GM12878 (cell line): ENCODE measurements at regions not wholly inside any gene's neighbourhood (a gene's known extent, or its start where the extent isn't known, plus 50 kb on each side); places are given as distances from the start of the nearest gene placed in this dataset.

Experiments
- BHLHE40 ChIP-seq, 2 experiments: fragments of 450-650 bp in 1 of 2; IDR thresholded peaks; 2 replicates each; pipeline ENCODE4 v1.6.1; 2011 to 2017; ENCODE audit warnings: low read depth in 2 of 2, borderline replicate concordance in 1 of 2, improper control_type of control experiment in 1 of 2, low read length in 1 of 2, mild to moderate bottlenecking in 1 of 2
- CBX5 ChIP-seq: sonication (generic); IDR thresholded peaks from 2 replicates; pipeline ENCODE4 v1.6.1; 2016; ENCODE audit warnings: low read depth, moderate library complexity, mild to moderate bottlenecking, inconsistent platforms
- CEBPB ChIP-seq, 2 experiments: fragments of 150-350 bp in 1 of 2; IDR thresholded peaks; 2 replicates each; pipeline ENCODE4 v1.6.1; 2012 to 2014; ENCODE audit warnings: low read depth in 2 of 2, low read length in 2 of 2, borderline replicate concordance in 1 of 2, inconsistent platforms in 1 of 2
- CHD2 ChIP-seq: IDR thresholded peaks from 2 replicates; pipeline ENCODE4 v1.6.1; 2011; ENCODE audit warnings: low read depth, low read length, improper control_type of control experiment, borderline replicate concordance
- CREM ChIP-seq: IDR thresholded peaks from 2 replicates; pipeline ENCODE4 v1.6.1; 2014; ENCODE audit warnings: antibody characterized with exemption, low read depth
- EP300 ChIP-seq, 2 experiments: fragments of 150-350 bp in 1 of 2; IDR thresholded peaks; 2 replicates each; pipeline ENCODE4 v1.6.1; 2011 to 2012; ENCODE audit warnings: low read depth in 2 of 2, low read length in 2 of 2, borderline replicate concordance in 1 of 2, improper control_type of control experiment in 1 of 2, inconsistent platforms in 1 of 2; ENCODE audit not compliant: control insufficient read depth in 1 of 2
- GABPA ChIP-seq: IDR thresholded peaks from 2 replicates; pipeline ENCODE4 v1.6.1; 2014; ENCODE audit warnings: antibody characterized with exemption, low read depth, mild to moderate bottlenecking, inconsistent platforms
- JUND ChIP-seq: IDR thresholded peaks from 2 replicates; pipeline ENCODE4 v1.6.1; 2012; ENCODE audit warnings: low read depth, mild to moderate bottlenecking, low read length, improper control_type of control experiment, moderate library complexity
- POLR2AphosphoS5 ChIP-seq: IDR thresholded peaks from 2 replicates; pipeline ENCODE4 v1.6.1; 2011; ENCODE audit warnings: mild to moderate bottlenecking, low read length, inconsistent platforms
- ZNF274 ChIP-seq: IDR thresholded peaks from one replicate; pipeline ENCODE4 v1.8.0; 2011; ENCODE audit not compliant: insufficient read length, insufficient read depth
- ZNF592 ChIP-seq: fragments of 450-650 bp; IDR thresholded peaks from 2 replicates; pipeline ENCODE4 v1.6.1; 2017; ENCODE audit warnings: mild to moderate bottlenecking, moderate library complexity
- TF ChIP-seq, protein P1 (sequence below), 3 experiments: IDR thresholded peaks in 2 of 3; conservative IDR thresholded peaks in 1 of 3; 2 replicates each; pipeline ENCODE4 v1.5.1; 2011; ENCODE audit warnings: low read depth in 3 of 3, low read length in 3 of 3, mild to moderate bottlenecking in 3 of 3, control low read depth in 2 of 3, moderate library complexity in 2 of 3, inconsistent platforms in 1 of 3, mixed read lengths in 1 of 3; ENCODE audit not compliant: control insufficient read depth in 2 of 3, insufficient read depth in 1 of 3; ENCODE audit errors: extremely low read depth in 1 of 3

DNA sequence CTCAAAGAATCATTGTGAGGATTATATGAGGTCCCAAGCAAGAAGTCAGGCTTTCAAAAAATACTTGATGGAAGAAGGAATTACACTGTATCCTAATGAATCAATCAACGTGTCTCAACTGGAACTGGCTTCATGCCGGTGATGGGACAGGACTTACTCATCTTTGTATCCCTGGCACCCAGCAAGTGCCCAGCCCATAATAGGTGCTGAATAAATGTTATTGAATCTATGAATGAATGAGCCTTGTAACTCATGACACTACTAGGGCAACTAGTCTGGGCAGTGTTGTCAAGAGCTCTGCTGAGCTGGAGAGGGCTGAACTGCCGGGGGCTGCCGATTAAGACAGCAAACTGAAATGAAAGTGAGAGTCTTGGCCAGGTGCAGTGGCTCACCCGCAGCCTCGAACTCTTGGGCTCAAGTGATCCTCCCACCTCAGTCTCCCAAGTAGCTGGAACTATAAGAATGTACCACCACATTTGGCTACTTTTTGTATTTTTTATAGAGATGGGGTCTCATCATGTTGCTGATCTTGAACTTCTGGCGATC is 87.2 kb upstream of the KIF5B start:
- TF ChIP-seq, protein P1, sequence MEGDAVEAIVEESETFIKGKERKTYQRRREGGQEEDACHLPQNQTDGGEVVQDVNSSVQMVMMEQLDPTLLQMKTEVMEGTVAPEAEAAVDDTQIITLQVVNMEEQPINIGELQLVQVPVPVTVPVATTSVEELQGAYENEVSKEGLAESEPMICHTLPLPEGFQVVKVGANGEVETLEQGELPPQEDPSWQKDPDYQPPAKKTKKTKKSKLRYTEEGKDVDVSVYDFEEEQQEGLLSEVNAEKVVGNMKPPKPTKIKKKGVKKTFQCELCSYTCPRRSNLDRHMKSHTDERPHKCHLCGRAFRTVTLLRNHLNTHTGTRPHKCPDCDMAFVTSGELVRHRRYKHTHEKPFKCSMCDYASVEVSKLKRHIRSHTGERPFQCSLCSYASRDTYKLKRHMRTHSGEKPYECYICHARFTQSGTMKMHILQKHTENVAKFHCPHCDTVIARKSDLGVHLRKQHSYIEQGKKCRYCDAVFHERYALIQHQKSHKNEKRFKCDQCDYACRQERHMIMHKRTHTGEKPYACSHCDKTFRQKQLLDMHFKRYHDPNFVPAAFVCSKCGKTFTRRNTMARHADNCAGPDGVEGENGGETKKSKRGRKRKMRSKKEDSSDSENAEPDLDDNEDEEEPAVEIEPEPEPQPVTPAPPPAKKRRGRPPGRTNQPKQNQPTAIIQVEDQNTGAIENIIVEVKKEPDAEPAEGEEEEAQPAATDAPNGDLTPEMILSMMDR (IDR thresholded peaks at IDR 0.05 in 2 of 3, conservative IDR thresholded peaks at IDR 0.05 in 1 of 3; ENCODE audit: control insufficient read depth in 2 of 3, extremely low read depth in 1 of 3, insufficient read depth in 1 of 3, low read depth in 3 of 3, low read length in 3 of 3) = no peak
- no peak for TF ChIP-seq ZNF274
- no peak for TF ChIP-seq CREM
- no peak for TF ChIP-seq JUND
- no peak for TF ChIP-seq EP300 (IDR thresholded peaks at IDR 0.05; ENCODE audit: borderline replicate concordance in 1 of 2, control insufficient read depth in 1 of 2, low read depth in 2 of 2, low read length in 2 of 2)
- TF ChIP-seq ZNF592 = no peak
- TF ChIP-seq POLR2AphosphoS5 = no peak
- TF ChIP-seq BHLHE40 (IDR thresholded peaks at IDR 0.05; ENCODE audit: borderline replicate concordance in 1 of 2, low read depth in 2 of 2, low read length in 1 of 2) = no peak
- no peak for TF ChIP-seq CHD2
- TF ChIP-seq CBX5 = no peak
- no peak for TF ChIP-seq GABPA
- no peak for TF ChIP-seq CEBPB (IDR thresholded peaks at IDR 0.05; ENCODE audit: borderline replicate concordance in 1 of 2, low read depth in 2 of 2, low read length in 2 of 2)
